ENCODE measurements at regions not wholly inside any gene's neighbourhood (a gene's known extent, or its start where the extent isn't known, plus 50 kb on each side); places are given as distances from the start of the nearest gene placed in this dataset.
"Not testable (repeated sequence)": the region's sequence is repeated elsewhere in the genome, so short reads cannot be mapped to it uniquely, and the experiment has no call there.

DNA sequence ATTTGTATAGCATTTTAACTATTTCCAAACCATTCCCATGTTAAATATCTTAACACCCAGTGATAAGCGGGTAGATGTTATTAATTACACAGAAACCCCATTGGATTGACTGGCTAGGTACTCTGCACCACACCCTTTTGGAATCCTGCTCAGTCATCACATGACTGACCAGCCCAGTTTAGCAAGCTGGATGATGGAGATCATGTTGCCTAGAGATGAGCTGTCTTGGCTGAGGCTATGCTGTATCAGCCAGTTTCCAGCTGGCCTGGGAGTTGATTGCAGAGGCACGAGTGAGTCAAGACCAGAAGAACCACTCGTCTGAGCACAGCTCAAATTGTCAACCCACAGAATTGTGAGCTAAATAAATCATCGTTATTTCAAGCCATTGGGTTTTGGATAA is 124.6 kb downstream of the ZNF621 start:
- DNase-seq, result no peak

DNA sequence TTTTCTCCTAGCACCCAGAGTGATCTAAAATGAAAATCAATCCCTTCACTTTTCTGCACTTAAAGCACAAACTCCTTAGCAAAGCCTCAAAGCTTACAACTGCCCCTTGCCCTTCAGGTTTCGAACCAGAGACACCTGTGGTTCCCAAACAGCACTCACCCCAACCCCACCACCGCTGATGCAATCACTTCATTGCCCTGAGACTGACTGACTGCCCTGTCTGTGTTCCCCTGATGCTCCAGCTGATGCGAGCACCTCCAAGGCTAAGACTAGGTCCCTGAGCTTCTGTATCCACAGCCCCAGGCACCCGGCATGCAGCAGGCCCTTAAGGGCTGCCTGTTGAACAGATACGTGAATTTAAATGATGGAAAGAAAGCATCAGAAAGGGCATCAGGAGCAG is 127.3 kb downstream of the ZNF621 start:
- DNase-seq, result no peak

- no peak for DNase-seq
Measured at GRCh38 chr3:40653001-40653400, 128.2 kb downstream of the ZNF621 start.

- DNase-seq, result no peak
Measured at GRCh38 chr3:40653878-40654277, 129.1 kb downstream of the ZNF621 start.

- DNase-seq, result no peak
Measured at GRCh38 chr3:40655551-40655950, 130.8 kb downstream of the ZNF621 start.

GRCh38 chr3:40657623-40658022 is 132.9 kb downstream of the ZNF621 start:
- DNase-seq, result no peak

DNA sequence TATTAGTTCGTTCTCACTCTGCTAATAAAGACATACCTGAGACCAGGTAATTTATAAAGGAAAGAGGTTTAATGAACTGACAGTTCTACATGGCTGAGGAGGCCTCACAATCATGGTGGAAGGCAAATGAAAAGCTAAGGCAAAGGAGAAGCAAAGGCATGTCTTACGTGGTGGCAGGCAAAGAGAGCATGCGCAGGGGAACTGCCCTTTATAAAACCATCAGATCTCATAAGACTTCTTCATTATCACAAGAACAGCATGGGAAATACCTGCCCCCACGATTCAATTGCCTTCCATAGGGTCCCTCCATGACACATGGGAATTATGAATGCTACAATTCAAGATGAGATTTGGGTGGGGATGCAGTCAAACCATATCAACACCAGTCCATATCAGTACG is 133.5 kb downstream of the ZNF621 start:
- no peak for DNase-seq

- DNase-seq, result no peak
Measured at GRCh38 chr3:40660554-40660953, 135.8 kb downstream of the ZNF621 start.

- DNase-seq, result no peak
Measured at GRCh38 chr3:40661284-40661683, 136.5 kb downstream of the ZNF621 start.

- DNase-seq, result no peak
Measured at GRCh38 chr3:40663280-40663679, 138.5 kb downstream of the ZNF621 start.

DNA sequence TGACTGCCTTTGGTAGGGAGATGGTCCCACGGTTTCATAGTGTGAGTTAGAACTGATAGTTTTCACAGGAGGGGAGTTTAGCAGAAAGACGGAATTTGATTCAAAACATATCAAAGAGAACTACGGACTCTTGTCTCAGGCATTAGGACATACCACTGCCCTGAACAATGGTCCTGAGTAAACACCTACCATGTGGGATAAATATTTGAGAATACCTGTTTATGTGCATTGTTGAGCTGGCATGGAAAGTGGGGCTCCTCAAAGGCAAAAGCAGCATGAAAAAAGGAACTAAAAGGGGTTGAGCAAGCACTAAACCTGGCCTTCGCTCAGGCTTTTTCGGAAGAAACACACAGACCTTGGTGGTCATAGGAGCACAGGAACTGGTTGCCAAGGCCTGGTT is 144.4 kb downstream of the ZNF621 start:
- no peak for DNase-seq

DNA sequence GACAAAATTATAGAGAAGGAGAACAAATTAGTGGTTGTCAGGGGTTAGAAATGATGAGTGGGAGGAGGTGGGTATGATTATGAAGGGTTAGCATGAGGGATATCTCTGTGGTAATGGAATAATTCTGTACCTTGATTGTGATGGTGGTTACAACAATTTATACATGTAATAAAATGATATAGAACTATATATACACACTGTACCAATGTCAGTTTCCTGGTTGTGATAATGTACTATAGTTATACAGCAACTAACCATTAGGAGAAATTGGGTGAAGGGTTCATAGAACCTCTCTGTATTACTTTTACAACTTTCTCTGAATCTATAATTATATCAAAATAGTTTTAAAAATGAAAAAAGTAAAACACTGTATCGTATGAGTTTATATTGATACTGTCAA is 148.1 kb downstream of the ZNF621 start:
- no peak for DNase-seq

DNA sequence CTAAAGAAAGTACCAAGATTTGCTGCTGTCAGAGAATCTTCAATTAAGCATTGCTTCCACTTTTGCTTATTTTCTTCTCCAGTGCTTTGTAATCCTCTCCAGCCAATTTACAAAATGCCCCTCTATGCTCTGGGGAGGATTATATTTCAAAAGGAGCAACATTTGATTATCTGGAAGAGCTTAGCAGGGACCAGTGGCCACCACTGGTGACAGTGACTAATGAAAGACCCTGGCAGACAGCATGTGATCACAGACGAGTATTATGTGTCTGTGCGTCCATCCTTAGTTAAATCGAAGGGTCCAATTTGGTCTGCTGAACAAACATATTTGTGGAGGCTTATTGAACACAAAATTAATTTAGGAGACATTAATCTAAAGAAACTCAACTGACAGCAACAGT is 152.6 kb downstream of the ZNF621 start:
- DNase-seq, result no peak

GRCh38 chr3:40677749-40678148 is 153.0 kb downstream of the ZNF621 start:
- DNase-seq, result no peak

DNA sequence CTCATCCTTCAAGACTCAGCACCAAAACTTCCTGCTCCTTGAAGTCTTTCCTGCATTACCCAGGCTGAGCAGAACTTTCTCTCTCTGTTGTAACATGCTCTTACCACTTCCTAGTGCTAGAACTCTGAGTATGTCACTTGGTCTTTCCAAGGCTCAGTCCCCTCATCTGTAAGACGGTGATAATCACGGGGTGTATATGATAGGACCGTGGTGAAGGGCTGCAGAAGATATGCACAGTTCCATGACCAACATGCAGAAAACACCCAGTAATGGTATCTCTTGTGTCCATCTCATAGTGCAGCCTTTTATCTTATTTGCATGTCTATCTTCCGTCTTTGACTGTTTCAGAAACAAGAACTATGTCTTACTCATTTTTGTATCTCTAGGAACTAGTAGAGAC is 154.5 kb downstream of the ZNF621 start:
- no peak for DNase-seq

GRCh38 chr3:40680685-40681657 is 156.2 kb downstream of the ZNF621 start:
- no peak for DNase-seq

DNA sequence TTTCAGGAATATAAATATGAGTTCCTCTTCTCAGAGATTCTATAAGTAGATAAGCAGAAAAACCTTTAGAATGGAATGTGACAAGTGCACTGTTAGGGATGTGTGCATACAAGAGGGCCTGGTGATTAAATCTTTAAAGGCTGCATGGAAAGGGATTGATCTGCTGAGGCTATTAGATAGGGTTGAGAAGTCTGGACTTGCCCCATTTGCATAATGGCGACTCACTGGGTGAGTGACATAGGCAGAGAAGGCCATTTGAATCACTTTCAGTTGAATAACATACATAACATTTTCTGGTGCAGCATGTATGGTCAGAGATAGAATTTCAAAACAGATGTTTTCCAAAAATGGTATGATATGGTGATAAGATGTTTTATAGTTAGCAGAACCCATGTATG is 156.9 kb downstream of the ZNF621 start:
- no peak for DNase-seq

GRCh38 chr3:40689837-40690236 is 165.1 kb downstream of the ZNF621 start:
- DNase-seq, result no peak

DNA sequence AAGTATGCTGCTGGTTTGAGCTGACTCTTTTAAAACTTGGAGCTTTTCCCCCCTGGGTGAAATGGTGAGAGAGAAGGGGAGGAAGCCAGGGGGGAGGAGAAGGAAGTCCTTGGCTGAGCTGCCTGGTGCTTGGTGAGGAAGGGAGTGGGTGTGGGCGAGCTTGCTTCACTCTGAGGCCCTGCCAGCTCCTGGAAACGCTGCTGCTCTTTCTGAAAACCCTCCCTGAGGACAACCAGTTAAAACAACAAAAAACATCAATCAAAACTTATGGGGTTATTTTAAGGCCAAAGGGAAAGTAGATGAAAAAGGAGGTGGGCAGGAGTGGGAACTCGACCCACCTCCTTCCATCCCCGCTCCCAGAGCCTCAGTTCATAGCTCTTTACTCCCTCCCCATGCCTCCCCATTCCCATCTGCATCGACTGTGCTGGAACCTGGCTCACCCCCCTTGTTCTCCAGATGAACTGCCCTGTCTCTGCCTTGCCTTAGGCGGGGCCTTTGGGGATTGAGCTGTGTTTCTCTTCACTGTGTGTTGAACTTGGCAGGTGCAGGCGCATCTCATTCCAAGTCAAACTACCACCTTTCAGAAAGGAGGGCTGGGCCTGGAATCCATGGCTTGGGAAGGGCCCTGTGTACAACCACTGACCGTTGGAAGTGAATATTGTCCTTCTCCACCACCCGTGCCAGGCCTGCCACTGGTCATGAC is 166.1 kb downstream of the ZNF621 start:
- DNase-seq, result no peak

- DNase-seq, result no peak
Measured at GRCh38 chr3:40691452-40691861, 166.7 kb downstream of the ZNF621 start.

DNA sequence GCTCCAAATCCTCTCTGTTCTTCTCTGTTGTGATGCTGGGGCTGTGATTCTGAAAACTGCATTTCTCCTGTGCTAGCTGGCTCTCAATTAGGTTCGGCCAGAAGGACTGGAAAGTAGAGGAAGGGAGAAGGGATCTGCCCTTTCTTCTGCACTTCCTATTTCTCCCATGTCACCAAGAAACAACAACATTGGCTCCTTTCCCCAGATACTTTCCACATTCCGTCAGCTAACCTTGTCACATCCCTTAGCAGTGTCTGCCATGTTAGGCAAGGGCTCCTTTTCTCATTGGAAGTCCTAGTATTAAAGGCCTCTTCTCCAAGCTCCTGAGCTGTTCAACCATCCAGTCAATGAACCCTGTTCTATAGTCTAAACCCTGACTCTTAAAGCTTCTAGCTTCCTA is 171.1 kb downstream of the ZNF621 start:
- no peak for DNase-seq

DNA sequence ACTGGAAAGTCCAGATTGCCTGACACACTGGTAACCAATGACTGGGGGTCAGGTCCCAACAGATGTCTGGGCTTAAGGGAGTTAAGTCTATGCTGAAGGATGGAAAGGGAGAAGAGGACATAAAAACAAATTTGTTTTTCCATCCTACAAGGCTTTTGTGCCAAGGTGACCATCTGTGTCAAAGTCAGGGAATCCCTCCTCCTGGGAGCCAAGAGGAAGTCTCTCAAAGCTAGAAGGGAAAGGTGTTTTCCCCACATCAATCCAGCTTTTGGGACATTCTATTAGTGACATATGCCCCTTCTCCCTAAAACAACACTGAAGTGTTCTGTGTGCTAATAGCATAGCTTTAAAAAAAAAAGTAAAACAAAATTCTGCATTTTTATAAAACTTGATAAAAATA is 173.9 kb downstream of the ZNF621 start:
- DNase-seq, result not testable (repeated sequence)

GRCh38 chr3:40701016-40701588 is 176.3 kb downstream of the ZNF621 start:
- DNase-seq, result no peak

- no peak for DNase-seq
Measured at GRCh38 chr3:40704224-40704623, 179.5 kb downstream of the ZNF621 start.
